ENCODE measurements at regions not wholly inside any gene's neighbourhood (a gene's known extent, or its start where the extent isn't known, plus 50 kb on each side); places are given as distances from the start of the nearest gene placed in this dataset.

GRCh38 chr4:24190761-24191695 is 301.2 kb upstream of the PPARGC1A start:
- no peaks in the 10 kb centered on the region for H3K36me3 Mint-ChIP-seq (ENCODE audit: unreplicated experiment)
- no peak overlapping the region for H3K27ac Mint-ChIP-seq (ENCODE audit: unreplicated experiment)
- no peak for TF ChIP-seq CTCF (IDR thresholded peaks at IDR 0.05)
- H3K27me3 Mint-ChIP-seq (ENCODE audit: unreplicated experiment): peaks cover 27% of the 10 kb centered on the region
- no peak overlapping the region for H3K4me3 Mint-ChIP-seq (ENCODE audit: unreplicated experiment)
- H3K4me1 Mint-ChIP-seq (ENCODE audit: unreplicated experiment): no peaks in the 10 kb centered on the region
- DNase-seq (ENCODE audit: extremely low spot score, unreplicated experiment): no peak
- H3K9me3 Mint-ChIP-seq (ENCODE audit: unreplicated experiment): no peaks in the 10 kb centered on the region

GRCh38 chr4:24188459-24188858 is 298.6 kb upstream of the PPARGC1A start:
- no peak for DNase-seq (ENCODE audit: extremely low spot score, unreplicated experiment)
- TF ChIP-seq CTCF (IDR thresholded peaks at IDR 0.05): no peak
- Mint-ChIP-seq H3K27ac (ENCODE audit: unreplicated experiment) (no peak overlapping the region), H3K4me1 (ENCODE audit: unreplicated experiment) (no peaks in the 10 kb centered on the region), H3K4me3 (ENCODE audit: unreplicated experiment) (no peak overlapping the region), H3K9me3 (ENCODE audit: unreplicated experiment) (no peaks in the 10 kb centered on the region), H3K27me3 (ENCODE audit: unreplicated experiment) (peaks cover 32% of the 10 kb centered on the region), H3K36me3 (ENCODE audit: unreplicated experiment) (no peaks in the 10 kb centered on the region)

- H3K36me3 Mint-ChIP-seq (ENCODE audit: unreplicated experiment): no peaks in the 10 kb centered on the region
Measured at GRCh38 chr4:24186466-24186865, 296.6 kb upstream of the PPARGC1A start.

GRCh38 chr4:24181005-24181404 is 291.2 kb upstream of the PPARGC1A start:
- no peak for DNase-seq (ENCODE audit: extremely low spot score, unreplicated experiment)
- no peaks in the 10 kb centered on the region for H3K4me1 Mint-ChIP-seq (ENCODE audit: unreplicated experiment)
- peaks cover 31% of the 10 kb centered on the region for H3K27me3 Mint-ChIP-seq (ENCODE audit: unreplicated experiment)
- H3K27ac Mint-ChIP-seq (ENCODE audit: unreplicated experiment): no peak overlapping the region
- H3K36me3 Mint-ChIP-seq (ENCODE audit: unreplicated experiment): no peaks in the 10 kb centered on the region
- H3K9me3 Mint-ChIP-seq (ENCODE audit: unreplicated experiment): no peaks in the 10 kb centered on the region
- H3K4me3 Mint-ChIP-seq (ENCODE audit: unreplicated experiment): no peak overlapping the region
- no peak for TF ChIP-seq CTCF (IDR thresholded peaks at IDR 0.05)

More at GRCh38 chr4:24186466-24186865, 296.6 kb upstream of the PPARGC1A start:
- TF ChIP-seq CTCF (IDR thresholded peaks at IDR 0.05): no peak
- peaks cover 43% of the 10 kb centered on the region for H3K27me3 Mint-ChIP-seq (ENCODE audit: unreplicated experiment)
- H3K4me3 Mint-ChIP-seq (ENCODE audit: unreplicated experiment): no peak overlapping the region
- H3K9me3 Mint-ChIP-seq (ENCODE audit: unreplicated experiment): no peaks in the 10 kb centered on the region
- no peak for DNase-seq (ENCODE audit: extremely low spot score, unreplicated experiment)
- no peak overlapping the region for H3K27ac Mint-ChIP-seq (ENCODE audit: unreplicated experiment)
- no peaks in the 10 kb centered on the region for H3K4me1 Mint-ChIP-seq (ENCODE audit: unreplicated experiment)

GRCh38 chr4:24180586-24180985 is 290.7 kb upstream of the PPARGC1A start:
- Mint-ChIP-seq H3K36me3 (ENCODE audit: unreplicated experiment) (no peaks in the 10 kb centered on the region), H3K27ac (ENCODE audit: unreplicated experiment) (no peak overlapping the region), H3K9me3 (ENCODE audit: unreplicated experiment) (no peaks in the 10 kb centered on the region), H3K27me3 (ENCODE audit: unreplicated experiment) (peaks cover 28% of the 10 kb centered on the region), H3K4me3 (ENCODE audit: unreplicated experiment) (no peak overlapping the region), H3K4me1 (ENCODE audit: unreplicated experiment) (no peaks in the 10 kb centered on the region)
- no peak for DNase-seq (ENCODE audit: extremely low spot score, unreplicated experiment)
- no peak for TF ChIP-seq CTCF (IDR thresholded peaks at IDR 0.05)

Measured in osteocyte (in vitro differentiated cells).